SK-N-SH treated with all-trans-retinoic acid at 6 μM for 48 hours (cell line): ENCODE measurements at regions not wholly inside any gene's neighbourhood (a gene's known extent, or its start where the extent isn't known, plus 50 kb on each side); places are given as distances from the start of the nearest gene placed in this dataset.

ENCODE experiments used
- ATAC-seq: fragments of 200-7000 bp; cut with Tn5 transposase; 3 replicates; pipeline ENCODE4 v1.9.1; 2020; ENCODE audit warnings: mild to moderate bottlenecking, moderate library complexity
- ARNTL ChIP-seq: fragments of 450-650 bp; formaldehyde crosslinking; IDR thresholded peaks from 2 replicates; pipeline ENCODE4 v1.5.0; 2020; ENCODE audit warnings: low read depth, mild to moderate bottlenecking, moderate library complexity, borderline replicate concordance
- CREB5 ChIP-seq: fragments of 250-450 bp; sonication (Bioruptor Pico); IDR thresholded peaks from 2 replicates; pipeline ENCODE4 v1.5.1; 2020; ENCODE audit warnings: low read depth, mild to moderate bottlenecking, moderate library complexity
- CSRNP3 ChIP-seq: fragments of 250-450 bp; sonication (Bioruptor Pico); IDR thresholded peaks from 2 replicates; pipeline ENCODE4 v1.5.1; 2021; ENCODE audit warnings: mild to moderate bottlenecking, moderate library complexity
- ESRRG ChIP-seq: fragments of 250-450 bp; sonication (Bioruptor Pico); IDR thresholded peaks from 2 replicates; pipeline ENCODE4 v1.6.1; 2021; ENCODE audit warnings: mild to moderate bottlenecking
- GLIS3 ChIP-seq: fragments of 250-450 bp; sonication (Bioruptor Pico); IDR thresholded peaks from 2 replicates; pipeline ENCODE4 v1.5.0; 2020; ENCODE audit warnings: mild to moderate bottlenecking, moderate library complexity
- ISL1 ChIP-seq: fragments of 250-450 bp; sonication (Bioruptor Pico); IDR thresholded peaks from 2 replicates; pipeline ENCODE4 v2.1.2; 2022; ENCODE audit warnings: mild to moderate bottlenecking, moderate library complexity
- OSR1 ChIP-seq: fragments of 250-450 bp; sonication (Bioruptor Pico); IDR thresholded peaks from 2 replicates; pipeline ENCODE4 v1.8.0; 2022; ENCODE audit warnings: moderate library complexity, mild to moderate bottlenecking, inconsistent platforms
- PATZ1 ChIP-seq: fragments of 250-450 bp; sonication (Bioruptor Pico); IDR thresholded peaks from 2 replicates; pipeline ENCODE4 v1.8.0; 2020; ENCODE audit warnings: mild to moderate bottlenecking, moderate library complexity, borderline replicate concordance
- POU6F1 ChIP-seq: fragments of 250-450 bp; sonication (Bioruptor Pico); IDR thresholded peaks from 2 replicates; pipeline ENCODE4 v1.8.0; 2021; ENCODE audit warnings: low read depth, mild to moderate bottlenecking, moderate library complexity, borderline replicate concordance
- RARB ChIP-seq: fragments of 250-450 bp; sonication (Bioruptor Pico); IDR thresholded peaks from 2 replicates; pipeline ENCODE4 v1.8.0; 2021; ENCODE audit warnings: mild to moderate bottlenecking, moderate library complexity
- SNAI2 ChIP-seq: fragments of 250-450 bp; sonication (Bioruptor Pico); IDR thresholded peaks from 2 replicates; pipeline ENCODE4 v1.5.0; 2020; ENCODE audit warnings: mild to moderate bottlenecking, moderate library complexity
- TCF4 ChIP-seq: fragments of 250-450 bp; sonication (Bioruptor Pico); IDR thresholded peaks from 2 replicates; pipeline ENCODE4 v1.8.0; 2021; ENCODE audit warnings: mild to moderate bottlenecking, moderate library complexity, borderline replicate concordance
- TOX ChIP-seq: fragments of 250-450 bp; sonication (Bioruptor Pico); IDR thresholded peaks from 2 replicates; pipeline ENCODE4 v1.8.0; 2021; ENCODE audit warnings: mild to moderate bottlenecking, moderate library complexity, borderline replicate concordance
- ZC3H10 ChIP-seq: fragments of 250-450 bp; sonication (Bioruptor Pico); IDR thresholded peaks from 2 replicates; pipeline ENCODE4 v1.5.1; 2021; ENCODE audit warnings: mild to moderate bottlenecking, moderate library complexity
- ZFP3 ChIP-seq: fragments of 250-450 bp; sonication (Bioruptor Pico); IDR thresholded peaks from 2 replicates; pipeline ENCODE4 v1.5.0; 2020; ENCODE audit warnings: mild to moderate bottlenecking, moderate library complexity
- ZFP30 ChIP-seq: fragments of 450-650 bp; formaldehyde crosslinking; IDR thresholded peaks from 2 replicates; pipeline ENCODE4 v1.5.0; 2022; ENCODE audit warnings: mild to moderate bottlenecking, moderate library complexity
- ZNF565 ChIP-seq: fragments of 450-650 bp; formaldehyde crosslinking; conservative IDR thresholded peaks from 2 replicates; pipeline ENCODE4 v1.5.0; 2020; ENCODE audit warnings: low read depth, mild to moderate bottlenecking, moderate library complexity
- ZNF70 ChIP-seq: fragments of 450-650 bp; formaldehyde crosslinking; IDR thresholded peaks from 2 replicates; pipeline ENCODE4 v1.5.0; 2020; ENCODE audit warnings: mild to moderate bottlenecking, moderate library complexity

GRCh38 chr16:54465063-54465462 is 178.5 kb upstream of the IRX3 start:
- ATAC-seq: no peak
- TF ChIP-seq SNAI2 (no peak), CREB5 (CRISPR knock-in tag) (no peak), OSR1 (CRISPR knock-in tag) (no peak), GLIS3 (CRISPR knock-in tag) (no peak), POU6F1 (CRISPR knock-in tag) (no peak), ZFP3 (no peak), TCF4 (CRISPR knock-in tag) (no peak), ISL1 (CRISPR knock-in tag) (no peak), ARNTL (CRISPR knock-in tag) (no peak), ESRRG (CRISPR knock-in tag) (no peak), CSRNP3 (CRISPR knock-in tag) (no peak), ZNF565 (CRISPR knock-in tag) (no peak), ZNF70 (CRISPR knock-in tag) (no peak), ZFP30 (CRISPR knock-in tag) (no peak), ZC3H10 (no peak)

- no peak for TF ChIP-seq SNAI2
- ATAC-seq: no peak
These were observed 176.2 kb upstream of the IRX3 start for GRCh38 chr16:54462771-54463170.

- ATAC-seq: no peak
- no peak for TF ChIP-seq ZFP3
- no peak for TF ChIP-seq ZFP30 (CRISPR knock-in tag)
- no peak for TF ChIP-seq TCF4 (CRISPR knock-in tag)
- TF ChIP-seq RARB (CRISPR knock-in tag): no peak
- no peak for TF ChIP-seq TOX (CRISPR knock-in tag)
- TF ChIP-seq POU6F1 (CRISPR knock-in tag): no peak
- TF ChIP-seq ESRRG (CRISPR knock-in tag): no peak
- no peak for TF ChIP-seq PATZ1 (CRISPR knock-in tag)
- no peak for TF ChIP-seq OSR1 (CRISPR knock-in tag)
- TF ChIP-seq ZC3H10: no peak
- no peak for TF ChIP-seq CSRNP3 (CRISPR knock-in tag)
- TF ChIP-seq SNAI2: no peak
These were observed 175.6 kb upstream of the IRX3 start for GRCh38 chr16:54462151-54462651.
